Thymus (tissue), 11 donors: ENCODE measurements at regions not wholly inside any gene's neighbourhood (a gene's known extent, or its start where the extent isn't known, plus 50 kb on each side); places are given as distances from the start of the nearest gene placed in this dataset.
"Not testable (repeated sequence)": the region's sequence is repeated elsewhere in the genome, so short reads cannot be mapped to it uniquely, and the experiment has no call there.

Source experiments
- DNase-seq, 9 donors: peaks; one replicate each; pipeline ENCODE4 v3.0.0-alpha.2; 2013; ENCODE audit warnings: low spot score in 9 of 9, low read depth in 6 of 9, missing footprints in 1 of 9
- H3K27ac ChIP-seq, 2 donors: one replicate each; pipeline ENCODE4 v1.5.1; 2013; ENCODE audit warnings: control low read depth in 1 of 2, low read depth in 1 of 2, low read length in 1 of 2, mild to moderate bottlenecking in 1 of 2, moderate library complexity in 1 of 2
- H3K27me3 ChIP-seq, 2 donors: one replicate each; pipeline ENCODE4 v1.5.1; 2013; ENCODE audit warnings: low read length in 1 of 2; ENCODE audit not compliant: control insufficient read depth in 2 of 2, insufficient read depth in 1 of 2
- H3K36me3 ChIP-seq, 2 donors: one replicate each; pipeline ENCODE4 v1.5.1; 2013; ENCODE audit warnings: low read length in 1 of 2, mild to moderate bottlenecking in 1 of 2, moderate library complexity in 1 of 2; ENCODE audit not compliant: control insufficient read depth in 2 of 2, insufficient read depth in 2 of 2
- H3K4me1 ChIP-seq, 2 donors: one replicate each; pipeline ENCODE4 v1.5.1; 2013; ENCODE audit warnings: low read length in 2 of 2; ENCODE audit not compliant: control insufficient read depth in 2 of 2, insufficient read depth in 2 of 2
- H3K4me3 ChIP-seq, 2 donors: one replicate each; pipeline ENCODE4 v1.5.1; 2013; ENCODE audit warnings: low read length in 2 of 2, control low read depth in 1 of 2, mild to moderate bottlenecking in 1 of 2
- H3K9me3 ChIP-seq, 2 donors: one replicate each; pipeline ENCODE4 v1.5.1; 2013; ENCODE audit warnings: low read length in 1 of 2, mild to moderate bottlenecking in 1 of 2; ENCODE audit not compliant: control insufficient read depth in 2 of 2, insufficient read depth in 1 of 2
- WGBS: extraction: QIAGEN DNeasy Blood & Tissue Kit; methylation state at CpG from one replicate; pipeline ENCODE4 v1.1.7; 2013; 5-methylcytosine and 5-hydroxymethylcytosine counted together
- donor health status: healthy.

DNA sequence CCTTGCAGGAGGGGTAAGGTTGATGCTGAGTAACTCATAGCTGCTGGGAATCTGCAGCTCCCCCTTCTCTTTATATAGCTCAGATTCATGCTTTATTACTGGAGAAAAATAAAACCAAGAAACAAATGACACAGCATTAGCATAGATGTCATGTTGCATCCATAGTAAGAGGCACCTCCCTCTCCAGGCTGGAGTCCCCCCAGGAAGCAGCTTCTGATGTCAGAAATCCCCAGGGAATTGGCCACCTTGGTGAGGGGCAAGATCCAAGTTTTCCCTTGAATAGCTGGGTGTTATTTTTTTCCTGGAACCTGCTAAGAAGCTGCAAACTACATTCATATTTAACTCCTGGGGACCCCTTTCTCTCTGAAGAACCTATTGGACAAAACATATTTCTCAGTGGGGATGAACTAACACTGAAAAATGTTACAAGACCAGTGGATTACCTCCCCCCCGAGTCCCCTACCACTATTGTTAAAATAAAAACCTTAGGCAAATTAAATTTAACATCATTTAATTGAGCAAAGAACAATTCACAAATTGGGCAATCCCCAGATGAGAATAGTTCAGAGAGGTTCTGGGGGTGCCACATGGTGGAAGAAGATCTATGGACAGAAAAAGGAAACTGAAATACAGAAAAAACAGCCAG, 163.7 kb upstream of the NAMPT start:
- DNase-seq = no peak
- 6% methylated on average over 1 of the region's 1 CpG for WGBS
- no peaks in the 10 kb centered on the region for H3K9me3 ChIP-seq

DNA sequence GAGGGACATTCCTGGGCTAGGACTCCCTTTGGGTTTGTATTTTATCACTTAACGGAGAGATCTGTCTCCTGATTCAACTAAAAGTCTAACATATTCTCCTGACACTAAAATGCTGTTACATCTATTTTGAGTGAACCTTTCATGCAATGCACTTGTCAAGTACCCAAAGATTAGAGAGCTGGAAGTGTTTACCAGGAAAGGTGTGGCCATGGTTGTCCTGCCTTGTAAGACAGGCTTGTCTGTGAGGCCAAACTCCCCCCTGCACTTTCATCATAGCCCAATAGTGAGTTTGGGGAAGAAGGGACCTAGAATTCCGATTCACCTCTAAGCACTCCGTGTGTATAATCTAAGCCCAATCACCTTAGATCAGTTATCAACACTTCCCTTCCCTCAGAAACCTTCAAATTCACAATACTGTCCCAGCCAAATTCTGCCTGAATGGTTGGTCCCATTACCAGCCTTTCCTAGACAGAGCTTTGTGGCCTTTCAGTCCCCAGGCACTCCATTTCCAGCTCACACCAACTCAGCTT, 162.6 kb upstream of the NAMPT start:
- Histone ChIP-seq H3K4me3 (no peak overlapping the region), H3K27ac (no peak overlapping the region), H3K27me3 (no peaks in the 10 kb centered on the region), H3K36me3 (no peaks in the 10 kb centered on the region), H3K4me1 (no peaks in the 10 kb centered on the region), H3K9me3 (no peaks in the 10 kb centered on the region)
- no peak for DNase-seq
- WGBS = 96% methylated on average over 3 of the region's 3 CpGs

More for the DNA sequence above, 163.7 kb upstream of the NAMPT start:
- Histone ChIP-seq H3K4me1 (no peaks in the 10 kb centered on the region), H3K27ac (no peak overlapping the region), H3K27me3 (no peaks in the 10 kb centered on the region), H3K36me3 (no peaks in the 10 kb centered on the region), H3K4me3 (no peak overlapping the region)

DNA sequence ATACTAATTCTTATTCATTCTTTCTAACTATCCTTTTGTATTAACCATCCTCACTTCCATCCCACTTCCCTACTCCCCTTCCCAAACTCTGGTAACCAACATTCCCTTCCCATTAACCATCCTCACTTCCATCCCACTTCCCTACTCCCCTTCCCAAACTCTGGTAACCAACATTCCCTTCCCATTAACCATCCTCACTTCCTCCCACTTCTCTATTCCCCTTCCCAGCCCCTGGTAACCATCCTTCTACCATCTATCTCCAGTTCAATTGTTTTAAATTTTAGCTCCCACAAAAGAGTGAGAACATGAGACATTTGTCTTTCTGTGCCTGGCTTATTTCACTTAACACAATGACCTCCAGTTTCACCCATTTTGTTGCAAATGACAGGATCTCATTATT, 160.6 kb upstream of the NAMPT start:
- H3K27ac ChIP-seq, H3K4me3 ChIP-seq, H3K4me1 ChIP-seq, H3K27me3 ChIP-seq, H3K36me3 ChIP-seq, DNase-seq, H3K9me3 ChIP-seq: not testable (repeated sequence)

DNA sequence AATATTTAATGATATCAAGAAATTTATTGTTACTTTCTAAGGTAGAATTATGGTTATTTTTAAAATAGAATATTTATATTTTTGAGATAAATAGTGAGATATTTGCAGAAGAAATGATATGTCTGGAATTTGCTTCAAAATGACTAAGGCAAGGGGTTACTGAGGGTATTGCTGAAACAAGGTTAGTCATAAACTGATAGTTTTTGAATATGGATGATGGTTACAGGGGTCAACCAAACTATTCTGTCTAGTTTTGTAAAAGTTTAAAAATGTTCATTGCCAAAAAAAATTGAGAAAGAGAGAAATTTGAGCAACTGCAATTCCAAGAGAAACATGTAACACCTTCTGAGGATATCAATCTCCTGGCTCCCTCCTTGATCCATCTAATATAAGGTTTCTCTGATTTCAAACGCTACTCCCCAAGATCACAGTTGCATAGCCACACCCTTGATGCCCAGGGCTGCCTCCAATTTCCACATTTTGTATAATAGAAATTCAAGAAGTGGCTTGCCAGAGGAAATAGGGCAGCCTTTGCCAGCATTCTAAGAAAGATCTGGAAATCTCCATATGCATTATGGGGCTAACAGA, 159.4 kb upstream of the NAMPT start:
- no peaks in the 10 kb centered on the region for H3K27me3 ChIP-seq
- no peaks in the 10 kb centered on the region for H3K4me1 ChIP-seq
- no peaks in the 10 kb centered on the region for H3K36me3 ChIP-seq
- no peak overlapping the region for H3K27ac ChIP-seq
- H3K9me3 ChIP-seq = no peaks in the 10 kb centered on the region
- WGBS = 90% methylated on average over 1 of the region's 1 CpG
- no peak for DNase-seq
- no peak overlapping the region for H3K4me3 ChIP-seq

DNA sequence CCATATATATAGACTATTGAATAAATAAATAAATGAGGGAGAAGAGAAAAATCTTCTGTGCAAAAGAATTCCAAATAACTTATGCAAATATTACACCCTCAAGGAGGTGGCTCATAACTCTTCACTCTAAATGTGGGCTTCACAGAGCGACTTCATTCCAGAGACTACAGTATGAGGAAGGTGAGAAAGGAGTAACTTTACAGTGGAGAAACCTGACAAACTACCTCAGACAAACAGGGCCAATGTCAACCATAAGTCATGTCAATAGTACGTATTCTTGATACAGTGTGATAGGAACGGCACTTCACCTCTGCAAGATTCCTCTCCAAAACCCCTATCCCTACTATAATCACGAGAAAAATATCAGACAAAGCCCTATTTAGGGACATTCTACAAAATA, 158.4 kb upstream of the NAMPT start:
- Histone ChIP-seq H3K27me3 (no peaks in the 10 kb centered on the region), H3K4me3 (no peak overlapping the region), H3K36me3 (no peaks in the 10 kb centered on the region), H3K27ac (no peak overlapping the region), H3K9me3 (no peaks in the 10 kb centered on the region), H3K4me1 (no peaks in the 10 kb centered on the region)
- WGBS = 97% methylated on average over 4 of the region's 4 CpGs
- no peak for DNase-seq

DNA sequence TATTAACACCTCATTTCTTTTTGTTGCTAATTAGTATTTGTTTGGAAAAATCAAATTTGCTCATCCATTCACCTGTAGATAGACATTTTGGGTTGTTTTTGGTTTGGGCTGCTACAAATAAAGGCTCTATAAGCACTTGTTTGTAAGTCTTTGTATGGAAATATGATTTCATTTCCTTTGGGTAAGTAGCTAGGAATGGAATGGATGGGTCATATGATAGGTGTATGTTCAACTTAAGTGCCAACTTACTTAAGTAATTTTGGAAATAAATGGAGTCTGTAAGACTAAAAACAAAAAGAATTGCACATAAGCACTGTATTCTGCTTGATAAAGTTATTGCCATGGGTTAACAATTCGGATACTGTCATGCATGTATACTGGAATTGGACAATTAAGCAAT, 157.7 kb upstream of the NAMPT start:
- Histone ChIP-seq H3K27me3 (no peaks in the 10 kb centered on the region), H3K4me1 (no peaks in the 10 kb centered on the region), H3K27ac (no peak overlapping the region), H3K4me3 (no peak overlapping the region), H3K36me3 (no peaks in the 10 kb centered on the region), H3K9me3 (no peaks in the 10 kb centered on the region)
- 97% methylated on average over 1 of the region's 1 CpG for WGBS
- DNase-seq = no peak

DNA sequence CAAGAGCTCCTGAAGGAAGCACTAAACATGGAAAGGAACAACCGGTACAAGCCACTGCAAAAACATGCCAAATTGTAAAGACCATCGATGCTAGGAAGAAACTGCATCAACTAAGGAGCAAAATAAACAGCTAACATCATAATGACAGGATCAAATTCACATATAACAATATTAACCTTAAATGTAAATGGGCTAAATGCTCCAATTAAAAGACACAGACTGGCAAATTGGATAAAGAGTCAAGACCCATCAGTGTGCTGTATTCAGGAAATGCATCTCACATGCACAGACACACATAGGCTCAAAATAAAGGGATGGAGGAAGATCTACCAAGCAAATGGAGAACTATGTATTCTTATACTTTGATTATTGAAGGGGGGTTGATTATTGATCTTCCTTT, 156.6 kb upstream of the NAMPT start:
- H3K27ac ChIP-seq, H3K36me3 ChIP-seq, H3K9me3 ChIP-seq, H3K27me3 ChIP-seq, H3K4me1 ChIP-seq, DNase-seq, H3K4me3 ChIP-seq: not testable (repeated sequence)
- WGBS = 95% methylated on average over 2 of the region's 2 CpGs

DNA sequence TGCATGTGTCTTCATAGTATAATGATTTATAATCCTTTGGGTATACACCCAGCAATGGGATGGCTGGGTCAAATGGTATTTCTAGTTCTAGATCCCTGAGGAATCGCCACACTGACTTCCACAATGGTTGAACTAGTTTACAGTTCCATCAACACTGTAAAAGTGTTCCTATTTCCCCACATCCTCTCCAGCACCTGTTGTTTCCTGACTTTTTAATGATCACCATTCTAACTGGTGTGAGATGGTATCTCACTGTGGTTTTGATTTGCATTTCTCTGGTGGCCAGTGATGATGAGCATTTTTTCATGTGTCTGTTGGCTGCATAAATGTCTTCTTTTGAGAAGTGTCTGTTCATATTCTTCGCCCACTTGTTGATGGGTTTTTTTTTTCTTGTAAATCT, 152.2 kb upstream of the NAMPT start:
- 75% methylated on average over 2 of the region's 2 CpGs for WGBS
- not testable (repeated sequence) for H3K4me3 ChIP-seq, H3K36me3 ChIP-seq, DNase-seq, H3K27ac ChIP-seq, H3K9me3 ChIP-seq, H3K27me3 ChIP-seq, H3K4me1 ChIP-seq

DNA sequence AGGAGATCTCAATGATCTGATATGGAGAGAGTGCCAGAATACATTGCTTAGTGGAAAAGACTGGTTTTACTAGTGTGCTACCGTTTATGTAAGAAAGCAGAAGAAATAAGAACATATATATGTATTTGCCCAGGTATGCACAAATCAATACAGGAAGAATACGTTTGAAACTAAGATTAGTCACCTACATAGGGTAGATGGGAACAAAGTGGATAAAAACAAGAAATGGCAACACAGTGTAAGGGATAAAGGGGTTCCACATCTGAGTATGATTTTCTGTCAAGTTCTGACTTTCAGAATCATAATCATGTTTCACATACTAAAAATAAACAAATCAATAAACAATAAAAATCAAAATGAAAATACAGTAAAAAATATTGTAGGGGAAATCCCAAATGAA, 148.6 kb upstream of the NAMPT start:
- WGBS = 93% methylated on average over 2 of the region's 2 CpGs
- H3K36me3 ChIP-seq = no peaks in the 10 kb centered on the region
- no peak overlapping the region for H3K27ac ChIP-seq
- H3K27me3 ChIP-seq = no peaks in the 10 kb centered on the region
- no peak for DNase-seq
- no peaks in the 10 kb centered on the region for H3K9me3 ChIP-seq
- H3K4me1 ChIP-seq = no peaks in the 10 kb centered on the region
- no peak overlapping the region for H3K4me3 ChIP-seq
